ENCODE measurements at regions not wholly inside any gene's neighbourhood (a gene's known extent, or its start where the extent isn't known, plus 50 kb on each side); places are given as distances from the start of the nearest gene placed in this dataset.

GRCh38 chr4:20376070-20376469, 124.4 kb downstream of the SLIT2 start:
- Histone ChIP-seq H3K79me2 (ENCODE audit: control insufficient read depth, insufficient read depth, low read length) (no peaks in the 10 kb centered on the region), H3K36me3 (ENCODE audit: control insufficient read depth, insufficient read depth, low read length) (no peaks in the 10 kb centered on the region), H3K9ac (ENCODE audit: insufficient read depth in 1 of 2, low read depth in 2 of 2, low read length in 2 of 2) (no peak overlapping the region), H3K9me3 (replicated peaks; ENCODE audit: control insufficient read depth, insufficient read depth, low read depth, low read length) (no peaks in the 10 kb centered on the region), H3K9me1 (ENCODE audit: control insufficient read depth, insufficient read depth, low read length) (no peaks in the 10 kb centered on the region), H2AFZ (ENCODE audit: low read depth, low read length) (no peak overlapping the region), H3K4me1 (replicated peaks in 1 of 2; ENCODE audit: control insufficient read depth in 2 of 2, insufficient read depth in 2 of 2, low read length in 2 of 2) (no peaks in the 10 kb centered on the region), H3K27ac (ENCODE audit: extremely low read depth, low read depth, low read length) (no peak overlapping the region), H3K4me3 (no peak overlapping the region), H4K20me1 (replicated peaks; ENCODE audit: control insufficient read depth, insufficient read depth, low read length) (no peaks in the 10 kb centered on the region), H3K27me3 (ENCODE audit: control insufficient read depth in 2 of 2, insufficient read depth in 2 of 2, low read length in 2 of 2) (no peaks in the 10 kb centered on the region), H3K4me2 (ENCODE audit: insufficient read depth, low read length) (no peak overlapping the region)
- no TSS peak for BruUV-seq (replicated peaks)
- ChIA-PET CTCF (ENCODE audit: low intra/inter-chr PET ratio) (no interaction called here), POLR2A (no interaction called here)
- ATAC-seq, result no peak
- WGBS (ENCODE audit: insufficient coverage, low coverage, missing lambda C conversion rate), result 0% methylated on average over 2 of the region's 2 CpGs
- intact Hi-C loops (cut with micrococcal nuclease), result no loop called here
- TF ChIP-seq HINFP (tag; conservative IDR thresholded peaks at IDR 0.05; ENCODE audit: low read depth) (no peak), DIDO1 (tag; IDR thresholded peaks at IDR 0.05; ENCODE audit: low read depth) (no peak), ZNF699 (CRISPR knock-in tag; IDR thresholded peaks at IDR 0.05; ENCODE audit: insufficient replicate concordance) (no peak), ZNF655 (CRISPR knock-in tag; IDR thresholded peaks at IDR 0.05) (no peak), ARHGAP35 (IDR thresholded peaks at IDR 0.05; ENCODE audit: partially characterized antibody) (no peak), ZNF184 (CRISPR knock-in tag; IDR thresholded peaks at IDR 0.05) (no peak), HDAC8 (tag; IDR thresholded peaks at IDR 0.05) (no peak), OTX1 (CRISPR knock-in tag; IDR thresholded peaks at IDR 0.05) (no peak), YBX1 (IDR thresholded peaks at IDR 0.05) (no peak), ID3 (CRISPR knock-in tag; IDR thresholded peaks at IDR 0.05) (no peak), ID3 (tag; IDR thresholded peaks at IDR 0.05) (no peak), ZSCAN29 (IDR thresholded peaks at IDR 0.05) (no peak), TRIM25 (IDR thresholded peaks at IDR 0.05; ENCODE audit: borderline replicate concordance) (no peak), SMARCB1 (IDR thresholded peaks at IDR 0.05; ENCODE audit: insufficient read length, low read depth) (no peak), MITF (IDR thresholded peaks at IDR 0.05) (no peak), NFXL1 (CRISPR knock-in tag; IDR thresholded peaks at IDR 0.05) (no peak), SMAD3 (CRISPR knock-in tag; conservative IDR thresholded peaks at IDR 0.05) (no peak), SRSF3 (IDR thresholded peaks at IDR 0.05; ENCODE audit: insufficient read depth, low read length) (no peak), ZNF785 (CRISPR knock-in tag; IDR thresholded peaks at IDR 0.05) (no peak), RUNX1 (IDR thresholded peaks at IDR 0.05; ENCODE audit: low read depth) (no peak), ZKSCAN3 (CRISPR knock-in tag; IDR thresholded peaks at IDR 0.05) (no peak)
- DNase-seq (ENCODE audit: extremely low read depth in 1 of 4, low spot score in 3 of 4), result no peak
- FAIRE-seq, result no peak
- in situ Hi-C loops (cut with MboI), result no loop called here
